Keratinocyte (primary cell): ENCODE measurements at regions not wholly inside any gene's neighbourhood (a gene's known extent, or its start where the extent isn't known, plus 50 kb on each side); places are given as distances from the start of the nearest gene placed in this dataset.

Experiments used
- DNase-seq: peaks from one replicate; pipeline ENCODE4 v3.0.0-alpha.2; 2011; ENCODE audit warnings: low read depth, missing footprints, low spot score
- FAIRE-seq: peaks from 2 replicates; lab custom pipeline; 2011; peaks lifted over from hg19 to GRCh38; lab: Jason Lieb, UNC
- H2AFZ ChIP-seq: 2 replicates; pipeline ENCODE4 v1.6.0; 2012; ENCODE audit warnings: low read length, control low read depth, inconsistent platforms; ENCODE audit not compliant: control insufficient read depth
- H3K27ac ChIP-seq: 2 replicates; pipeline ENCODE4 v1.5.1; 2011; ENCODE audit warnings: low read length; ENCODE audit not compliant: control insufficient read depth, insufficient read depth
- H3K27me3 ChIP-seq: 3 replicates; pipeline ENCODE4 v1.6.0; 2011; ENCODE audit warnings: low read length; ENCODE audit not compliant: control insufficient read depth, insufficient read depth; ENCODE audit errors: extremely low read depth
- H3K36me3 ChIP-seq, 2 experiments: 2 replicates in 1 of 2; 3 replicates in 1 of 2; pipeline ENCODE4 v1.5.1; 2011; ENCODE audit warnings: low read length in 2 of 2, mild to moderate bottlenecking in 1 of 2; ENCODE audit not compliant: control insufficient read depth in 2 of 2, insufficient read depth in 2 of 2; ENCODE audit errors: extremely low read depth in 1 of 2
- H3K4me1 ChIP-seq: 3 replicates; pipeline ENCODE4 v1.5.1; 2011; ENCODE audit warnings: low read length; ENCODE audit not compliant: control insufficient read depth, insufficient read depth; ENCODE audit errors: extremely low read depth
- H3K4me2 ChIP-seq: 3 replicates; pipeline ENCODE4 v1.6.0; 2011; ENCODE audit warnings: low read depth, low read length; ENCODE audit not compliant: control insufficient read depth, insufficient read depth; ENCODE audit errors: extremely low read depth
- H3K4me3 ChIP-seq, 3 experiments: fragments of 200-600 bp in 1 of 3; sonication (generic) in 1 of 3; 2 replicates in 2 of 3; 3 replicates in 1 of 3; pipeline ENCODE4 v1.5.1; 2011 to 2016; ENCODE audit warnings: low read length in 3 of 3, mild to moderate bottlenecking in 3 of 3, control low read depth in 2 of 3, inconsistent platforms in 1 of 3, low read depth in 1 of 3, mixed read lengths in 1 of 3, mixed run types in 1 of 3, moderate library complexity in 1 of 3; ENCODE audit not compliant: control insufficient read depth in 2 of 3, insufficient read depth in 2 of 3; ENCODE audit errors: extremely low read depth in 1 of 3
- H3K79me2 ChIP-seq: 2 replicates; pipeline ENCODE4 v1.6.0; 2012; ENCODE audit warnings: low read length; ENCODE audit not compliant: control insufficient read depth, insufficient read depth
- H3K9ac ChIP-seq: 3 replicates; pipeline ENCODE4 v1.6.0; 2011; ENCODE audit warnings: low read length; ENCODE audit not compliant: control insufficient read depth, insufficient read depth; ENCODE audit errors: extremely low read depth
- H3K9me1 ChIP-seq: 3 replicates; pipeline ENCODE4 v1.6.0; 2011; ENCODE audit warnings: low read length; ENCODE audit not compliant: control insufficient read depth, insufficient read depth; ENCODE audit errors: extremely low read depth
- H3K9me3 ChIP-seq: 2 replicates; pipeline ENCODE4 v1.5.1; 2012; ENCODE audit warnings: low read depth, low read length; ENCODE audit not compliant: control insufficient read depth
- H4K20me1 ChIP-seq: 3 replicates; pipeline ENCODE4 v1.6.0; 2011; ENCODE audit warnings: low read length; ENCODE audit not compliant: control insufficient read depth, insufficient read depth; ENCODE audit errors: extremely low read depth
- CTCF ChIP-seq, 3 experiments: IDR thresholded peaks in 1 of 3; conservative IDR thresholded peaks in 1 of 3; optimal IDR thresholded peaks in 1 of 3; 2 replicates in 2 of 3; 3 replicates in 1 of 3; pipeline versions ENCODE3 to v1.5.1; 2011; ENCODE audit warnings: low read length in 3 of 3, mild to moderate bottlenecking in 3 of 3, moderate library complexity in 2 of 3, control low read depth in 1 of 3, inconsistent platforms in 1 of 3; ENCODE audit not compliant: insufficient read depth in 2 of 3; ENCODE audit errors: extremely low read depth in 1 of 3
- EZH2 ChIP-seq: IDR thresholded peaks from one replicate; pipeline ENCODE4 v1.6.1; 2012; ENCODE audit warnings: inconsistent platforms, mild to moderate bottlenecking, low read length, moderate library complexity
- dilution Hi-C: fragments of 300-500 bp; cut with MboI; formaldehyde crosslinking; loops from one replicate; pipeline ENCODE4 v1.7.0; 2020; ENCODE audit warnings: low sequenced_read_pairs; ENCODE audit not compliant: extremely low pct_ligation_motif_present

DNA sequence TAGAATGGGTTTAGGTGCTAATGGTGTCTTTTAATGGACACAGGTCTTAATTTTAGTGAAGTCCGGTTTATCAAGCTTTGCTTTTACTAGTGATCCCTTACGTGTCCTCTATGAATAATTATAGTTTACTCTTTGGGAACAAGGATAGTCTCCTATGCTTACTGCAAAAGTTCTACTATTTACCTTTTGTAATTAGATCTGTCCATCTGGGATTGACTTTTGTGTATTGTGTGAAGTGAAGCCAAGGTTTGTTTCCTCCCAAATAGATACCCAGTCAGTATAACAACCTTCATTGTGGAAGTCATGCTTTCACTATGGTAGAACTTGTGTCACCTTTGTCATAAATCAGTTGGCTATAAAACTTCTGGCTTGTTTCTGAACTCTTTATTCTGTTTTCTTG, 740.9 kb upstream of the CRIM1 start:
- H3K9ac ChIP-seq, result no peak overlapping the region
- H4K20me1 ChIP-seq, result no peaks in the 10 kb centered on the region
- H3K9me1 ChIP-seq, result no peaks in the 10 kb centered on the region
- H3K36me3 ChIP-seq, result no peaks in the 10 kb centered on the region
- dilution Hi-C loops, result no loop called here
- H3K4me2 ChIP-seq, result no peak overlapping the region
- no peak for DNase-seq
- FAIRE-seq, result no peak
- no peak overlapping the region for H2AFZ ChIP-seq
- no peaks in the 10 kb centered on the region for H3K4me1 ChIP-seq
- H3K79me2 ChIP-seq, result no peaks in the 10 kb centered on the region
- H3K9me3 ChIP-seq, result no peaks in the 10 kb centered on the region
- TF ChIP-seq EZH2 (no peak), CTCF (optimal IDR thresholded peaks at IDR 0.05 in 1 of 3, IDR thresholded peaks at IDR 0.05 in 1 of 3, conservative IDR thresholded peaks at IDR 0.05 in 1 of 3; ENCODE audit: extremely low read depth in 1 of 3, insufficient read depth in 2 of 3, low read length in 3 of 3) (no peak)
- no peak overlapping the region for H3K27ac ChIP-seq
- no peaks in the 10 kb centered on the region for H3K27me3 ChIP-seq
- H3K4me3 ChIP-seq, result no peak overlapping the region

GRCh38 chr2:35606394-35606793, 749.2 kb upstream of the CRIM1 start:
- dilution Hi-C loops, result no loop called here
- no peak for FAIRE-seq
- no peak overlapping the region for H2AFZ ChIP-seq

More at GRCh38 chr2:35606394-35606793, 749.2 kb upstream of the CRIM1 start:
- Histone ChIP-seq H3K36me3 (no peaks in the 10 kb centered on the region), H3K4me1 (no peaks in the 10 kb centered on the region), H3K4me3 (no peak overlapping the region), H3K9me1 (no peaks in the 10 kb centered on the region), H3K27me3 (no peaks in the 10 kb centered on the region), H3K9ac (no peak overlapping the region), H3K9me3 (no peaks in the 10 kb centered on the region), H3K27ac (no peak overlapping the region), H3K79me2 (no peaks in the 10 kb centered on the region), H3K4me2 (no peak overlapping the region), H4K20me1 (no peaks in the 10 kb centered on the region)
- DNase-seq, result no peak
- TF ChIP-seq CTCF (optimal IDR thresholded peaks at IDR 0.05 in 1 of 3, IDR thresholded peaks at IDR 0.05 in 1 of 3, conservative IDR thresholded peaks at IDR 0.05 in 1 of 3; ENCODE audit: extremely low read depth in 1 of 3, insufficient read depth in 2 of 3, low read length in 3 of 3) (no peak), EZH2 (no peak)
